ENCODE measurements at regions not wholly inside any gene's neighbourhood (a gene's known extent, or its start where the extent isn't known, plus 50 kb on each side); places are given as distances from the start of the nearest gene placed in this dataset.

DNA sequence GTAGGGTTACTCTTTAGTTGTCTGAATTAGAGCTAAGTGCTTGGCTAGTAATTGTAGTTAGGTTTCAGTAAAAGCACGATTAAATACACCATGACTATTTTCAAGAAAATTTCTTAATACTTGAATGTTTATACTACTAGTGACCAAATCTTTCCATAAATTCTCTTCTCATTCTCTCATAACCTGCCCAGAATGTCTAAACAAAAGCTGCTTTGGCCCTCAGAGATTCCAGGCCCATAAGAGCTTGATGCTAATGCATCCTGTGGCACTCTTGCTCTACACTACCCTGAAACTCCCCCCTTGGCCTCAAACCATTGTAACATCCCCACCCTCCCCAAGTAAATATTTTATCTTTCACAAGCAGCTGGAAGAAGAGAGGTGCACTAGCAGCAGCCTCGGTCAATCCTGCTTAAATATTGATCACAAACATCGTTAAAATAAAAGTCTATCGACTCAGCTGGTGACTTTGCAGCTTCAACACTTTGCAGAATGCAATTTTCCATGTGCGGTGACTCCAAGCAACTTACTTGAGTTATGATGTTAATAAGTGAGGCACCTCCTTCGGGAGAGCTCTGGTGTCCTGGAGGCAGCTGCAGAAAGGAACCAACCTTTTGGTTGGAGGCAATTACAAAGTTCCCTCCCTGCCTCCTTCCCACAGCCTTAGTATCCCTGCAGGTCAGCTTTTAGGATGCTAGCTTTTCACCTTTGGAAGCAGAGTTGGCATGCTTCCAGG is 315.6 kb upstream of the PLXNA2 start:
- H3K27me3 ChIP-seq (ENCODE audit: insufficient read depth, low read length, poor library complexity): no peaks in the 10 kb centered on the region
- no peaks in the 10 kb centered on the region for H3K36me3 ChIP-seq (ENCODE audit: control insufficient read depth, insufficient read depth, low read length)
- H3K23ac ChIP-seq (ENCODE audit: low read length): no peak overlapping the region
- no peak overlapping the region for H2BK5ac ChIP-seq (ENCODE audit: low read length)
- no peak overlapping the region for H3K18ac ChIP-seq (ENCODE audit: low read length)
- H3K56ac ChIP-seq (ENCODE audit: low read length): no peak overlapping the region
- no CpG with 5 or more reads among the region's 6 CpGs for WGBS (ENCODE audit: extremely low coverage, insufficient coverage, low lambda C conversion rate)
- no peak overlapping the region for H3K27ac ChIP-seq (ENCODE audit: low read depth, low read length)
- no peak overlapping the region for H4K8ac ChIP-seq (ENCODE audit: low read depth, low read length)
- H3K4me1 ChIP-seq (ENCODE audit: control insufficient read depth, low read depth, low read length): no peaks in the 10 kb centered on the region
- no peak overlapping the region for H2BK15ac ChIP-seq (replicated peaks; ENCODE audit: low read depth)
- H3K9ac ChIP-seq (ENCODE audit: low read length): no peak overlapping the region
- no peak overlapping the region for H3K4ac ChIP-seq (ENCODE audit: low read depth, low read length)
- DNase-seq: no peak
- H2BK120ac ChIP-seq (ENCODE audit: low read depth, low read length): no peak overlapping the region
- no peaks in the 10 kb centered on the region for H3K79me2 ChIP-seq (ENCODE audit: control insufficient read depth, insufficient read depth, low read length)
- no peak overlapping the region for H3K4me2 ChIP-seq (ENCODE audit: low read length)
- H3K4me3 ChIP-seq (ENCODE audit: low read length): no peak overlapping the region
- no peak overlapping the region for H4K5ac ChIP-seq (ENCODE audit: low read length)
- no peak overlapping the region for H2AK5ac ChIP-seq (ENCODE audit: low read length)
- H3K79me1 ChIP-seq (ENCODE audit: low read length): no peaks in the 10 kb centered on the region

DNA sequence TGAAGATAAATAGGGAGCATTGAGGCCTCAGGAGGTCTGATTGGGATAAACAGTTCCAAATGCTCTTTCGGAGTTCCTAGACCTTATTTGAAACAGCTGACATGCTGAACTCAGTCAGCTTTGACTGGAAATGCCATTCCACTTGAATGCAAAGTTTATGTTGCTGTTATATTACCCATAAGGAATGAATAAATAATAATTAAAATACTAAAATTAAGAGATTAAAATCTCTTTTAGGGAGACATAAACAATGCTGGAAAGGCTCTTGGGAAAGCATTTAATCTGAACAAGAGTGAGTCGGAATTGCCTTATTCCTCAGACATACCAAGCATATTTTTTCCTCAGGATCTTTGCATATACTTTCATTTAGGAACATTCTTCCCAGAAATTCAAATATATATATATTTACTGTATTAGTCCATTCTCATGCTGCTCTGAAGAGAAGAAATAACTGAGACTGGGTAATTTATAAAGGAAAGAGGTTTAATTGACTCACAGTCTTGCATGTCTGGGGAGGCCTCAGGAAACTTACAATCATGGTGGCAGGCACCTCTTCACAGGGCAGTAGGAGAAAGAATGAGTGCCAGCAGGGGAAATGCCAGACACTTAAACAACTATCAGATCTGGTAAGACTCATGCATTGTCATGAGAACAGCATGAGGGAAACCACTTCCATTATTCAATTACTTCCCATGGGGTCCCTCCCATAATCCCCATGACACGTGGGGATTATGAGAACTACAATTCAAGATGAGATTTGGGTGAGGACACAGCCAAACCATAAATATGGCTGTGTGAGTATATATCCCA is 318.2 kb upstream of the PLXNA2 start:
- H3K79me2 ChIP-seq (ENCODE audit: control insufficient read depth, insufficient read depth, low read length): no peaks in the 10 kb centered on the region
- H4K8ac ChIP-seq (ENCODE audit: low read depth, low read length): no peak overlapping the region
- H2BK5ac ChIP-seq (ENCODE audit: low read length): no peak overlapping the region
- H3K27me3 ChIP-seq (ENCODE audit: insufficient read depth, low read length, poor library complexity): no peaks in the 10 kb centered on the region
- no peak overlapping the region for H3K18ac ChIP-seq (ENCODE audit: low read length)
- peak; percentile 68 for DNase-seq
- no peak overlapping the region for H2BK15ac ChIP-seq (replicated peaks; ENCODE audit: low read depth)
- H3K4me1 ChIP-seq (ENCODE audit: control insufficient read depth, low read depth, low read length): no peaks in the 10 kb centered on the region
- H3K23ac ChIP-seq (ENCODE audit: low read length): no peak overlapping the region
- no peak overlapping the region for H3K9ac ChIP-seq (ENCODE audit: low read length)
- no peak overlapping the region for H2BK120ac ChIP-seq (ENCODE audit: low read depth, low read length)
- no peak overlapping the region for H4K5ac ChIP-seq (ENCODE audit: low read length)
- no peaks in the 10 kb centered on the region for H3K79me1 ChIP-seq (ENCODE audit: low read length)
- H3K4ac ChIP-seq (ENCODE audit: low read depth, low read length): no peak overlapping the region
- no peak overlapping the region for H3K56ac ChIP-seq (ENCODE audit: low read length)
- no peaks in the 10 kb centered on the region for H3K36me3 ChIP-seq (ENCODE audit: control insufficient read depth, insufficient read depth, low read length)
- H3K4me2 ChIP-seq (ENCODE audit: low read length): no peak overlapping the region
- no peak overlapping the region for H3K4me3 ChIP-seq (ENCODE audit: low read length)
- no CpG with 5 or more reads among the region's 3 CpGs for WGBS (ENCODE audit: extremely low coverage, insufficient coverage, low lambda C conversion rate)
- no peak overlapping the region for H2AK5ac ChIP-seq (ENCODE audit: low read length)
- H3K27ac ChIP-seq (ENCODE audit: low read depth, low read length): no peak overlapping the region

DNA sequence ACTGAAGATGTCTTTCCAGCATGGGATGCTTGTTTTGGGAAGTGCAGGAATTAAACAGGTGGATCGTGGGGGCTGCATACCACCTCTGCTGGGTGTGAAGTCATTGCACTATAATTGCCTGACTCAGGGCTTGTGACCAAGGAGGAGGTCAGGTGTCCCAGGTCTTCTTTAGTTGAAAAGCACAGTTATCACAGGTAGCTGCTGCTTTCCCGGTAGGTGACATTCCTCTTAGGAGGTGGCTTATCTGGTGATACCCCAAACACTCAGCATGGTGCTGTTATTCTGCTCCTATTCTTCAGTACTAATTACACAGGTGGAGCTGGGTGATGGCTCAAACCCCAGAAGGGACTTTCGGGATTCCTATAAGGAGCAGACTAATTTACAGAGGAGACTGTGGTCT is 320.3 kb upstream of the PLXNA2 start:
- Histone ChIP-seq H4K8ac (ENCODE audit: low read depth, low read length) (no peak overlapping the region), H3K23ac (ENCODE audit: low read length) (no peak overlapping the region), H3K79me2 (ENCODE audit: control insufficient read depth, insufficient read depth, low read length) (no peaks in the 10 kb centered on the region), H3K9ac (ENCODE audit: low read length) (no peak overlapping the region), H3K27me3 (ENCODE audit: insufficient read depth, low read length, poor library complexity) (no peaks in the 10 kb centered on the region), H4K5ac (ENCODE audit: low read length) (no peak overlapping the region), H3K18ac (ENCODE audit: low read length) (no peak overlapping the region), H2BK5ac (ENCODE audit: low read length) (no peak overlapping the region), H3K4me1 (ENCODE audit: control insufficient read depth, low read depth, low read length) (no peaks in the 10 kb centered on the region), H3K4me3 (ENCODE audit: low read length) (no peak overlapping the region), H2BK15ac (replicated peaks; ENCODE audit: low read depth) (no peak overlapping the region), H3K56ac (ENCODE audit: low read length) (no peak overlapping the region), H3K79me1 (ENCODE audit: low read length) (no peaks in the 10 kb centered on the region), H2BK120ac (ENCODE audit: low read depth, low read length) (no peak overlapping the region), H2AK5ac (ENCODE audit: low read length) (no peak overlapping the region), H3K36me3 (ENCODE audit: control insufficient read depth, insufficient read depth, low read length) (no peaks in the 10 kb centered on the region), H3K4ac (ENCODE audit: low read depth, low read length) (no peak overlapping the region), H3K4me2 (ENCODE audit: low read length) (no peak overlapping the region), H3K27ac (ENCODE audit: low read depth, low read length) (no peak overlapping the region)
- peak; percentile 69 for DNase-seq
- no CpG with 5 or more reads among the region's 3 CpGs for WGBS (ENCODE audit: extremely low coverage, insufficient coverage, low lambda C conversion rate)

DNA sequence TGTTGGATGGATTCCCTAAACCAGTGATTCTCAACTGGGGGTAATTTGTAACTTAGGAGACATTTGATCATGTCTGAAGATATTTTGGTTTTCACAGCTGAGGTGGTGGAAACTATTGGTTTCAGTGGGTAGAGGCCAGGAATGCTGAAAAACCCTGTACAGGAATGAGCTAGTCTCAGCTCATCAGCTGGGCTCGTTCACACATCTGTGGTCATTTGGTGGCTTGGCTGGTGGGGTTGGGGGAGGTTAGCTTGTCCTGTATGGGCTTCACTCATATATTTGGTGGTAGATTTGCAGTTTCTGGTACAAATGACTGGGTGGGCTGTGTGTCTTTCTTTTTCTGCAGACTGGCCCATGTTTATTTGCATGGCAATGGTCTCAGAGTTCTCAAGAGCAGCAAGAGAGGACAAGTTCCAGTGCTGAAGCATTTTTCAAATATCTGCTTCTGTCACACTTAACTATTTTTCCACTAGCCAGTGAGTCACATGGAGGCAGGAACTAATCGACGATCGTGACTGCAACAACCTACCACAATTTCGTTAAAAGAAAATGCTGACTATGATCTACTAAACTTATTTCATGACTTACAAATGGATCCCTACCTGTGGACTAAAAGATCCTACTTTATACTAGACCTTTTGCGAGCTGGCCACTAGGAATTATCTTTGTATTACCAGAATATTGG is 321.7 kb upstream of the PLXNA2 start:
- no peak overlapping the region for H3K56ac ChIP-seq (ENCODE audit: low read length)
- no peak overlapping the region for H3K23ac ChIP-seq (ENCODE audit: low read length)
- no peak overlapping the region for H4K8ac ChIP-seq (ENCODE audit: low read depth, low read length)
- WGBS (ENCODE audit: extremely low coverage, insufficient coverage, low lambda C conversion rate): no CpG with 5 or more reads among the region's 6 CpGs
- no peak for DNase-seq
- H3K79me1 ChIP-seq (ENCODE audit: low read length): no peaks in the 10 kb centered on the region
- H2BK15ac ChIP-seq (replicated peaks; ENCODE audit: low read depth): no peak overlapping the region
- no peak overlapping the region for H4K5ac ChIP-seq (ENCODE audit: low read length)
- no peaks in the 10 kb centered on the region for H3K79me2 ChIP-seq (ENCODE audit: control insufficient read depth, insufficient read depth, low read length)
- H3K36me3 ChIP-seq (ENCODE audit: control insufficient read depth, insufficient read depth, low read length): no peaks in the 10 kb centered on the region
- H3K18ac ChIP-seq (ENCODE audit: low read length): no peak overlapping the region
- H3K27ac ChIP-seq (ENCODE audit: low read depth, low read length): no peak overlapping the region
- H3K4me3 ChIP-seq (ENCODE audit: low read length): no peak overlapping the region
- no peak overlapping the region for H3K9ac ChIP-seq (ENCODE audit: low read length)
- H2AK5ac ChIP-seq (ENCODE audit: low read length): no peak overlapping the region
- no peaks in the 10 kb centered on the region for H3K27me3 ChIP-seq (ENCODE audit: insufficient read depth, low read length, poor library complexity)
- no peaks in the 10 kb centered on the region for H3K4me1 ChIP-seq (ENCODE audit: control insufficient read depth, low read depth, low read length)
- no peak overlapping the region for H3K4me2 ChIP-seq (ENCODE audit: low read length)
- no peak overlapping the region for H2BK5ac ChIP-seq (ENCODE audit: low read length)
- peak overlapping the region; percentile 3 for H3K4ac ChIP-seq (ENCODE audit: low read depth, low read length)
- H2BK120ac ChIP-seq (ENCODE audit: low read depth, low read length): no peak overlapping the region

DNA sequence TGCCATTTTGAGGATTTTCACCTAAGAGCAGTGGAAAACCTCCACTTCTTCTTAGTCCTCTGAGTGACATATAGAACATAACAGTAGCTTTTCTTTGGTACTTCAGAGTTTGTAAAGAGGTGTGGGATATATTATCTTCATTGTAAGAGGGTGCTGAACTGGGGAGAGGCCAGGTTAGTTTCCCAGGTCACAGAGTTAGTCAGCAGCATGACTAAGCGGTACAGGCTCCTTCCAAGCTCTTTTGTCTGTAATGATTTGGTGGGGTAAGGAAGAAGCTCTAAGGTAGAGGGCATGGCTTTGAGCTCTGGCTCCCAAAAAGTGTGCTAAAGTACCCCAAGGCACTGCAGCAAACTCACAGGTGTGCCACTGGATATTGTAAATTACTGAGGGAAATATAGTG is 325.0 kb upstream of the PLXNA2 start:
- Histone ChIP-seq H2BK5ac (ENCODE audit: low read length) (no peak overlapping the region), H3K23ac (ENCODE audit: low read length) (no peak overlapping the region), H3K79me1 (ENCODE audit: low read length) (no peaks in the 10 kb centered on the region), H2AK5ac (ENCODE audit: low read length) (no peak overlapping the region), H3K4ac (ENCODE audit: low read depth, low read length) (no peak overlapping the region), H3K4me1 (ENCODE audit: control insufficient read depth, low read depth, low read length) (no peaks in the 10 kb centered on the region), H3K9ac (ENCODE audit: low read length) (no peak overlapping the region), H3K56ac (ENCODE audit: low read length) (no peak overlapping the region), H3K4me3 (ENCODE audit: low read length) (no peak overlapping the region), H3K27me3 (ENCODE audit: insufficient read depth, low read length, poor library complexity) (no peaks in the 10 kb centered on the region), H2BK15ac (replicated peaks; ENCODE audit: low read depth) (no peak overlapping the region), H3K36me3 (ENCODE audit: control insufficient read depth, insufficient read depth, low read length) (no peaks in the 10 kb centered on the region), H2BK120ac (ENCODE audit: low read depth, low read length) (no peak overlapping the region), H3K4me2 (ENCODE audit: low read length) (no peak overlapping the region), H3K18ac (ENCODE audit: low read length) (no peak overlapping the region), H3K79me2 (ENCODE audit: control insufficient read depth, insufficient read depth, low read length) (no peaks in the 10 kb centered on the region), H3K27ac (ENCODE audit: low read depth, low read length) (no peak overlapping the region), H4K8ac (ENCODE audit: low read depth, low read length) (no peak overlapping the region), H4K5ac (ENCODE audit: low read length) (no peak overlapping the region)
- DNase-seq: no peak
- no CpG with 5 or more reads among the region's 1 CpG for WGBS (ENCODE audit: extremely low coverage, insufficient coverage, low lambda C conversion rate)
